ENCODE measurements at regions not wholly inside any gene's neighbourhood (a gene's known extent, or its start where the extent isn't known, plus 50 kb on each side); places are given as distances from the start of the nearest gene placed in this dataset.

- FAIRE-seq: no peak
These were observed 343.6 kb downstream of the FRK start for GRCh38 chr6:115717062-115717461.

GRCh38 chr6:115712291-115712961 is 348.3 kb downstream of the FRK start:
- no peak for FAIRE-seq

GRCh38 chr6:115708850-115709249 is 351.8 kb downstream of the FRK start:
- no peak for FAIRE-seq

- no peak for FAIRE-seq
These were observed 353.7 kb downstream of the FRK start for GRCh38 chr6:115706981-115707380.

GRCh38 chr6:115706324-115706723 is 354.4 kb downstream of the FRK start:
- no peak for FAIRE-seq

GRCh38 chr6:115704028-115704427 is 356.7 kb downstream of the FRK start:
- no peak for FAIRE-seq

GRCh38 chr6:115691433-115691832 is 369.3 kb downstream of the FRK start:
- FAIRE-seq: no peak

- no peak for FAIRE-seq
These were observed 369.8 kb downstream of the FRK start for GRCh38 chr6:115690854-115691253.

GRCh38 chr6:115681978-115682775 is 378.5 kb downstream of the FRK start:
- no peak for FAIRE-seq

GRCh38 chr6:115680621-115681020 is 380.1 kb downstream of the FRK start:
- FAIRE-seq: no peak

- FAIRE-seq: no peak
These were observed 383.5 kb downstream of the FRK start for GRCh38 chr6:115677198-115677597.

- FAIRE-seq: no peak
These were observed 385.2 kb downstream of the FRK start for GRCh38 chr6:115675443-115675842.

- no peak for FAIRE-seq
These were observed 391.9 kb downstream of the FRK start for GRCh38 chr6:115668781-115669180.

GRCh38 chr6:115668211-115668610 is 392.5 kb downstream of the FRK start:
- no peak for FAIRE-seq

GRCh38 chr6:115667478-115668026 is 393.1 kb downstream of the FRK start:
- FAIRE-seq: no peak

- FAIRE-seq: no peak
These were observed 393.7 kb downstream of the FRK start for GRCh38 chr6:115666997-115667396.

- no peak for FAIRE-seq
These were observed 395.4 kb downstream of the FRK start for GRCh38 chr6:115665310-115665709.

GRCh38 chr6:115663681-115664080 is 397.0 kb downstream of the FRK start:
- FAIRE-seq: no peak

GRCh38 chr6:115643762-115644161 is 416.9 kb downstream of the FRK start:
- FAIRE-seq: no peak

- no peak for FAIRE-seq
These were observed 425.8 kb downstream of the FRK start for GRCh38 chr6:115634887-115635286.

GRCh38 chr6:115634131-115634530 is 426.6 kb downstream of the FRK start:
- FAIRE-seq: no peak

GRCh38 chr6:115631028-115631427 is 429.7 kb downstream of the FRK start:
- FAIRE-seq: no peak

GRCh38 chr6:115630424-115631024 is 430.2 kb downstream of the FRK start:
- no peak for FAIRE-seq

- FAIRE-seq: no peak
These were observed 431.3 kb downstream of the FRK start for GRCh38 chr6:115629415-115629814.
